Sigmoid colon (tissue), 4 donors: ENCODE measurements at regions not wholly inside any gene's neighbourhood (a gene's known extent, or its start where the extent isn't known, plus 50 kb on each side); places are given as distances from the start of the nearest gene placed in this dataset.

Experiments
- CTCF ChIP-seq, 4 experiments: fragments of 450-650 bp in 3 of 4; fragments of 200-600 bp in 1 of 4; IDR thresholded peaks; one replicate each; pipeline ENCODE4 v1.5.1; 2016 to 2019; ENCODE audit warnings: antibody characterized with exemption in 4 of 4, mild to moderate bottlenecking in 3 of 4, moderate library complexity in 2 of 4
- EP300 ChIP-seq, 4 donors: sonication (generic); formaldehyde crosslinking; IDR thresholded peaks; one replicate each; pipeline ENCODE4 v1.6.1; 2017; ENCODE audit warnings: antibody characterized with exemption in 4 of 4
- POLR2A ChIP-seq, 2 donors: fragments of 450-650 bp; IDR thresholded peaks; one replicate each; pipeline ENCODE4 v1.6.1; 2016; ENCODE audit warnings: antibody characterized with exemption in 2 of 2, mild to moderate bottlenecking in 2 of 2, moderate library complexity in 2 of 2
- POLR2AphosphoS5 ChIP-seq, 4 donors: sonication (generic); formaldehyde crosslinking; IDR thresholded peaks; one replicate each; pipeline ENCODE4 v1.6.1; 2017; ENCODE audit warnings: antibody characterized with exemption in 4 of 4

GRCh38 chrX:124504111-124504983 lies 158.0 kb downstream of the SH2D1A start:
- TF ChIP-seq CTCF (IDR thresholded peaks at IDR 0.05) (no peak), POLR2A (IDR thresholded peaks at IDR 0.05) (no peak), EP300 (IDR thresholded peaks at IDR 0.05) (no peak), POLR2AphosphoS5 (IDR thresholded peaks at IDR 0.05) (no peak)
